ENCODE measurements at regions not wholly inside any gene's neighbourhood (a gene's known extent, or its start where the extent isn't known, plus 50 kb on each side); places are given as distances from the start of the nearest gene placed in this dataset.

DNA sequence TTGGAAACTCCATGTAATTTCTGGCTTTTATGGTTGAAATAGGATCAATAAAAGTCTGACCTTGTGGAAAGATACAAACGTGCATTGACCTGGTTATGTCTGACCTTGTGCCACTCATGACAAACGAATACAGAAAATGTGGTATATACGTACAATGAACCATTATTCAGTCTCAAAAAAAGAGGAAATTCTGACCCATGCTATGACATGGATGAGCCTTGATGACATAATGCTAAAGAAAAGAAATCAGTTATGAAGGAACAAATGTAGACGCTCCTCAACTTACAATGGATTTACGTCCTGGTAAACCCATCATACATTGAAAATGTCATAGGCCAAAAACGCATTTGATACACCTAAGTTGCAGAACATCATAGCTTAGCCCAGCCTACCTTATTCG lies 309.7 kb upstream of the SULF2 start:
- TF ChIP-seq, protein P1, sequence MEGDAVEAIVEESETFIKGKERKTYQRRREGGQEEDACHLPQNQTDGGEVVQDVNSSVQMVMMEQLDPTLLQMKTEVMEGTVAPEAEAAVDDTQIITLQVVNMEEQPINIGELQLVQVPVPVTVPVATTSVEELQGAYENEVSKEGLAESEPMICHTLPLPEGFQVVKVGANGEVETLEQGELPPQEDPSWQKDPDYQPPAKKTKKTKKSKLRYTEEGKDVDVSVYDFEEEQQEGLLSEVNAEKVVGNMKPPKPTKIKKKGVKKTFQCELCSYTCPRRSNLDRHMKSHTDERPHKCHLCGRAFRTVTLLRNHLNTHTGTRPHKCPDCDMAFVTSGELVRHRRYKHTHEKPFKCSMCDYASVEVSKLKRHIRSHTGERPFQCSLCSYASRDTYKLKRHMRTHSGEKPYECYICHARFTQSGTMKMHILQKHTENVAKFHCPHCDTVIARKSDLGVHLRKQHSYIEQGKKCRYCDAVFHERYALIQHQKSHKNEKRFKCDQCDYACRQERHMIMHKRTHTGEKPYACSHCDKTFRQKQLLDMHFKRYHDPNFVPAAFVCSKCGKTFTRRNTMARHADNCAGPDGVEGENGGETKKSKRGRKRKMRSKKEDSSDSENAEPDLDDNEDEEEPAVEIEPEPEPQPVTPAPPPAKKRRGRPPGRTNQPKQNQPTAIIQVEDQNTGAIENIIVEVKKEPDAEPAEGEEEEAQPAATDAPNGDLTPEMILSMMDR (IDR thresholded peaks at IDR 0.05), result no peak
- no peak for TF ChIP-seq EZH2phosphoT487 (IDR thresholded peaks at IDR 0.05)
